ENCODE measurements at regions not wholly inside any gene's neighbourhood (a gene's known extent, or its start where the extent isn't known, plus 50 kb on each side); places are given as distances from the start of the nearest gene placed in this dataset.

GRCh38 chr5:116699332-116699731 is 124.7 kb upstream of the SEMA6A start:
- Histone ChIP-seq H4K20me1 (ENCODE audit: insufficient read depth, low read length) (no peaks in the 10 kb centered on the region), H3K9me3 (replicated peaks; ENCODE audit: insufficient read depth, low read length) (no peaks in the 10 kb centered on the region), H3K9me2 (replicated peaks; ENCODE audit: insufficient read depth, low read length) (no peaks in the 10 kb centered on the region), H3K36me3 (replicated peaks; ENCODE audit: insufficient read depth, low read length) (no peaks in the 10 kb centered on the region), H3K4me1 (ENCODE audit: low read length) (no peaks in the 10 kb centered on the region), H3K4me2 (ENCODE audit: low read depth, low read length) (no peak overlapping the region), H3K4me3 (ENCODE audit: low read length) (no peak overlapping the region), H3K9ac (ENCODE audit: low read length) (no peak overlapping the region), H2AFZ (ENCODE audit: low read length) (no peak overlapping the region), H3F3A (ENCODE audit: insufficient read depth, low read length) (no peaks in the 10 kb centered on the region), H3K79me2 (ENCODE audit: low read length) (no peaks in the 10 kb centered on the region), H3K27me3 (replicated peaks; ENCODE audit: insufficient read depth, low read length) (no peaks in the 10 kb centered on the region), H3K27ac (ENCODE audit: low read length) (no peak overlapping the region)
- no peak for DNase-seq
- TF ChIP-seq CTCF (IDR thresholded peaks at IDR 0.05; ENCODE audit: low read length), result no peak
- no peak for TF ChIP-seq EZH2phosphoT487 (IDR thresholded peaks at IDR 0.05; ENCODE audit: low read length)

DNA sequence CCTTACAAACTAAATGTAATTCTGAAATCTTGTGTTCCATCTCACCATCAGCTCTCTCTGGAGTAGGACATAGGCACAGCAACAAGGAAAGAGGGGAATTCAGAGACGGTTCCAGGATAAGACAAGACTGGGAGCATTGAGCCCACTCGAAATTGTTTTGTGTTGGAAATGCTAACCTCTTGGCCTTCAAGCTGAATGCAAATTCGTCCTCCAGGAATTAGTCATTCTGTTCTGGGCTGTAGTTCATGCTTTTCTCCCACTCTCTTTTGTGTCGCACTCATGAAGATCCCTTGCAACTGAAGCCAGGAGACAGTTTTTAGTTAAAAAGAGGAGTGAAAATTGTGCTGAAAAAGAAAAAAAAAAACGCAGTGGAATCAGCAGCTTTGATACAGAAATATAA is 121.7 kb upstream of the SEMA6A start:
- no peak overlapping the region for H3K4me2 ChIP-seq (ENCODE audit: low read depth, low read length)
- H3K4me1 ChIP-seq (ENCODE audit: low read length), result no peaks in the 10 kb centered on the region
- no peak overlapping the region for H3K4me3 ChIP-seq (ENCODE audit: low read length)
- no peaks in the 10 kb centered on the region for H3K27me3 ChIP-seq (replicated peaks; ENCODE audit: insufficient read depth, low read length)
- H3K9ac ChIP-seq (ENCODE audit: low read length), result no peak overlapping the region
- no peaks in the 10 kb centered on the region for H3K9me2 ChIP-seq (replicated peaks; ENCODE audit: insufficient read depth, low read length)
- H4K20me1 ChIP-seq (ENCODE audit: insufficient read depth, low read length), result no peaks in the 10 kb centered on the region
- TF ChIP-seq CTCF (IDR thresholded peaks at IDR 0.05; ENCODE audit: low read length), result no peak
- TF ChIP-seq EZH2phosphoT487 (IDR thresholded peaks at IDR 0.05; ENCODE audit: low read length), result no peak
- TF ChIP-seq EZH2 (optimal IDR thresholded peaks at IDR 0.05; ENCODE audit: low read depth, low read length), result no peak
- H3K79me2 ChIP-seq (ENCODE audit: low read length), result no peaks in the 10 kb centered on the region
- no peak overlapping the region for H2AFZ ChIP-seq (ENCODE audit: low read length)
- no peak for DNase-seq
- no peaks in the 10 kb centered on the region for H3F3A ChIP-seq (ENCODE audit: insufficient read depth, low read length)
- H3K36me3 ChIP-seq (replicated peaks; ENCODE audit: insufficient read depth, low read length), result no peaks in the 10 kb centered on the region
- H3K9me3 ChIP-seq (replicated peaks; ENCODE audit: insufficient read depth, low read length), result no peaks in the 10 kb centered on the region
- H3K27ac ChIP-seq (ENCODE audit: low read length), result no peak overlapping the region

- TF ChIP-seq CTCF (IDR thresholded peaks at IDR 0.05; ENCODE audit: low read length) (no peak), EZH2phosphoT487 (IDR thresholded peaks at IDR 0.05; ENCODE audit: low read length) (no peak), EZH2 (optimal IDR thresholded peaks at IDR 0.05; ENCODE audit: low read depth, low read length) (no peak)
- H3K4me3 ChIP-seq (ENCODE audit: low read length), result no peak overlapping the region
- no peaks in the 10 kb centered on the region for H3K27me3 ChIP-seq (replicated peaks; ENCODE audit: insufficient read depth, low read length)
- no peak overlapping the region for H3K27ac ChIP-seq (ENCODE audit: low read length)
- no peak overlapping the region for H3K4me2 ChIP-seq (ENCODE audit: low read depth, low read length)
- H4K20me1 ChIP-seq (ENCODE audit: insufficient read depth, low read length), result no peaks in the 10 kb centered on the region
- H3K9me2 ChIP-seq (replicated peaks; ENCODE audit: insufficient read depth, low read length), result no peaks in the 10 kb centered on the region
- no peaks in the 10 kb centered on the region for H3K79me2 ChIP-seq (ENCODE audit: low read length)
- no peak overlapping the region for H2AFZ ChIP-seq (ENCODE audit: low read length)
- H3F3A ChIP-seq (ENCODE audit: insufficient read depth, low read length), result no peaks in the 10 kb centered on the region
- no peak overlapping the region for H3K9ac ChIP-seq (ENCODE audit: low read length)
- DNase-seq, result no peak
- H3K9me3 ChIP-seq (replicated peaks; ENCODE audit: insufficient read depth, low read length), result no peaks in the 10 kb centered on the region
- no peaks in the 10 kb centered on the region for H3K36me3 ChIP-seq (replicated peaks; ENCODE audit: insufficient read depth, low read length)
- H3K4me1 ChIP-seq (ENCODE audit: low read length), result no peaks in the 10 kb centered on the region
Measured at GRCh38 chr5:116695681-116696080, 121.1 kb upstream of the SEMA6A start.
